Left lung (tissue), 4 donors: ENCODE measurements at regions not wholly inside any gene's neighbourhood (a gene's known extent, or its start where the extent isn't known, plus 50 kb on each side); places are given as distances from the start of the nearest gene placed in this dataset.
A peak's percentile ranks its signal among the peaks of the same experiment; 100 is the strongest.

ENCODE experiments used
- ATAC-seq: fragments of 200-7000 bp; cut with Tn5 transposase; one replicate; pipeline ENCODE4 v1.9.1; 2020; ENCODE audit warnings: moderate library complexity
- DNase-seq, 4 donors: peaks; one replicate each; pipeline ENCODE4 v3.0.0-alpha.2; 2013 to 2020
- H3K27ac ChIP-seq, 2 donors: fragments of 200-600 bp; sonication (generic) in 1 of 2; one replicate each; pipeline versions ENCODE4 v1.5.0 to v1.8.0; 2020 to 2021
- H3K27me3 ChIP-seq, 2 donors: fragments of 200-600 bp; sonication (generic) in 1 of 2; one replicate each; pipeline versions ENCODE4 v1.5.0 to v1.8.0; 2020 to 2021
- H3K36me3 ChIP-seq, 2 donors: fragments of 200-600 bp; sonication (generic) in 1 of 2; one replicate each; pipeline versions ENCODE4 v1.5.0 to v1.8.0; 2020 to 2021
- H3K4me1 ChIP-seq, 2 donors: fragments of 200-600 bp; one replicate each; pipeline ENCODE4 v1.8.0; 2021
- H3K4me3 ChIP-seq, 2 donors: fragments of 200-600 bp; sonication (generic) in 1 of 2; one replicate each; pipeline versions ENCODE4 v1.5.0 to v1.8.0; 2020 to 2021; ENCODE audit warnings: mild to moderate bottlenecking in 1 of 2
- H3K9me3 ChIP-seq, 2 donors: fragments of 200-600 bp; sonication (generic) in 1 of 2; one replicate each; pipeline versions ENCODE4 v1.5.0 to v1.8.0; 2020 to 2021
- CTCF ChIP-seq, 2 donors: fragments of 200-600 bp; sonication (generic) in 1 of 2; IDR thresholded peaks; one replicate each; pipeline versions ENCODE4 v1.5.0 to v1.8.0; 2021; ENCODE audit warnings: antibody characterized with exemption in 2 of 2
- intact Hi-C, 2 donors: fragments of 100-400 bp; cut with DNase I; formaldehyde crosslinking; loops; one replicate each; pipeline versions ENCODE4 v1.11.2 to v1.14.2; 2022
- donor health status: DM: no; HTN: yes; CAD: no.
- donor health status: DM: no; HTN: no; CAD: no.

DNA sequence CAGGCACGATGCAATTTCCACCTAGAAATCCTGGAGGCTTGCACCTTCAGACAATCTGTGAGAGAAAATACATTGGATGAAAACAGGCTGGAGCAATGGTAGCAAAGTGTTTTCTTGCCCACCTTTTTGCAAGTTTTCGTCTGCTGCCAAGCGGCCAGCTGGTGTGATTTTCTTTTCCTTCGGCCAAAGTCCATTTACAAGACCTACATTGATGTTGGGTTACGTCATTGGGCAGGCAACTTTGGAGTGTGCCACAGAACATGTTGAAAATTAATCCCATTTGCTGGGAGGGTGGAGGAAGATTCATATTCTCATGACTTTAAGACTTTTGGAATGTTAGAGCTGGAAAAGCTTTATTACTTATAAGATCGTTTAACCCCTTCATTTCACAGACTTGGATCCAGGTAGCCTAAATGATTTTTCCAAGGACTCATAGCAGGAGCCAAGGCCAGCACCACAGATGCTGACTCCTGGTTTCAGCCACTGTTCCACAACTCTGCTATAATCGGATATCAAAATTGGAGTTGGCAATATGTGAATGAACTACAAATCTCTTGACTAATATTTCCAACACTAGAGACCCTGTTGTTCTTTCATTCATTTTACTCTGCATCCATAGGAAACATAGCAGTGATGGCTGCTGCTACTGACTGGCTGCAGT lies 352.1 kb downstream of the RND3 start:
- intact Hi-C loops = no loop called here
- Histone ChIP-seq H3K4me3 (no peak overlapping the region), H3K36me3 (no peaks in the 10 kb centered on the region), H3K9me3 (peaks cover 0 to 2% of the 10 kb centered on the region in 2 donors), H3K27ac (no peak overlapping the region), H3K27me3 (no peaks in the 10 kb centered on the region), H3K4me1 (no peaks in the 10 kb centered on the region)
- ATAC-seq = no peak
- TF ChIP-seq CTCF (IDR thresholded peaks at IDR 0.05) = no peak
- no peak for DNase-seq

GRCh38 chr2:150134223-150134857 lies 353.1 kb downstream of the RND3 start:
- Histone ChIP-seq H3K27me3 (no peaks in the 10 kb centered on the region), H3K4me3 (no peak overlapping the region), H3K9me3 (peaks cover 0 to 2% of the 10 kb centered on the region in 2 donors), H3K4me1 (no peaks in the 10 kb centered on the region), H3K36me3 (no peaks in the 10 kb centered on the region), H3K27ac (no peak overlapping the region)
- intact Hi-C loops = no loop called here
- no peak for ATAC-seq
- peak in 2 of 4 donors; percentile 32 to 41 for DNase-seq
- TF ChIP-seq CTCF (IDR thresholded peaks at IDR 0.05) = no peak

GRCh38 chr2:150133623-150134022 lies 353.8 kb downstream of the RND3 start:
- TF ChIP-seq CTCF (IDR thresholded peaks at IDR 0.05) = no peak
- H3K9me3 ChIP-seq = peaks cover 0 to 7% of the 10 kb centered on the region in 2 donors
- no peak overlapping the region for H3K4me3 ChIP-seq
- H3K27ac ChIP-seq = no peak overlapping the region
- intact Hi-C loops = no loop called here
- no peaks in the 10 kb centered on the region for H3K36me3 ChIP-seq
- peak in 1 of 4 donors; percentile 31 for DNase-seq
- no peaks in the 10 kb centered on the region for H3K4me1 ChIP-seq
- H3K27me3 ChIP-seq = no peaks in the 10 kb centered on the region
- ATAC-seq = peak; percentile 87

GRCh38 chr2:150129921-150130575 lies 357.4 kb downstream of the RND3 start:
- TF ChIP-seq CTCF (IDR thresholded peaks at IDR 0.05) = no peak
- no peak overlapping the region for H3K27ac ChIP-seq
- DNase-seq = peak in 2 of 4 donors; percentile 38 to 41
- no peak for ATAC-seq
- peaks cover 0 to 8% of the 10 kb centered on the region in 2 donors for H3K9me3 ChIP-seq
- intact Hi-C loops = no loop called here
- no peak overlapping the region for H3K4me3 ChIP-seq
- no peaks in the 10 kb centered on the region for H3K36me3 ChIP-seq
- H3K4me1 ChIP-seq = peaks cover 0 to 5% of the 10 kb centered on the region in 2 donors
- no peaks in the 10 kb centered on the region for H3K27me3 ChIP-seq

DNA sequence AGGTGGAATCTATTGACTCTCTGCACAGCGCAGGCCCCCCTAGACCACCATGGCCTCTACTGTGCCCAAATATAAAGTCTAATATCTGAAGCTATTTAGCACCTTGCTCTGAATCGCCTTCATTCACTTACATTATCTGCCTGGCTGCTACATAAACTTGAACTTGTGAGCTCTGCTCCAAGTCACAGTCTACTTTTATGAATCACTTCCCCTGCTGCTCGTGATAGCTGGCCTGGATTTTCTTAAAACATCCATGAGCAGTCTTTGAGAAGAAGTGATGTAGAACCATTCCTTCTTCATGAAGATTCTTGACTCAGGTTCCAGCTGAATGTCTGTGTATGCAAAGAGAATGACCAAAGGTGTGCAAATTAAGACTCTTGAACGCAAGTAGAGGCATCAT lies 359.5 kb downstream of the RND3 start:
- Histone ChIP-seq H3K27ac (no peak overlapping the region), H3K4me1 (peaks cover 0 to 9% of the 10 kb centered on the region in 2 donors), H3K36me3 (no peaks in the 10 kb centered on the region), H3K27me3 (no peaks in the 10 kb centered on the region), H3K4me3 (no peak overlapping the region), H3K9me3 (peaks cover 0 to 6% of the 10 kb centered on the region in 2 donors)
- no peak for TF ChIP-seq CTCF (IDR thresholded peaks at IDR 0.05)
- DNase-seq (no peak), ATAC-seq (no peak)
- intact Hi-C loops = no loop called here
